ENCODE measurements at regions not wholly inside any gene's neighbourhood (a gene's known extent, or its start where the extent isn't known, plus 50 kb on each side); places are given as distances from the start of the nearest gene placed in this dataset.

DNA sequence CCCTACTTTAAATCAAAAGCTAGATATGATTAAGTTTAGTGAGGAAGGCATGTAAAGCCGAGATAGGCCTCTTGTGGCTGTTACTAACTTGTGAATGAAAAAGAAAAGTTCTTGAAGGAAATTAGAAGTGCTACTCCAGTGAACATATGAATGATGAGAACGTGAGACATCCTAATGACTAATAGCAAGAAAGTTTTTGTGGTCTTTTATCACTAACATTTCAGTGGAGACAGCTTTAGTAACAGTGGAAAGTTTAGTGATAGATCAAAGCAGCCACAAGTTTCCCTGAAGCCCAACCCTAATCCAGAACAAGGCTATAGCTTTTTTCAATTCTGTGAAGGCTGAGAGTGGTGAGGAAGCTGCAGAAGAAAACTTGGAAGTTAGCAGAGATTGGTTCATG lies 73.6 kb upstream of the LRRC8B start:
- TF ChIP-seq, protein P1, sequence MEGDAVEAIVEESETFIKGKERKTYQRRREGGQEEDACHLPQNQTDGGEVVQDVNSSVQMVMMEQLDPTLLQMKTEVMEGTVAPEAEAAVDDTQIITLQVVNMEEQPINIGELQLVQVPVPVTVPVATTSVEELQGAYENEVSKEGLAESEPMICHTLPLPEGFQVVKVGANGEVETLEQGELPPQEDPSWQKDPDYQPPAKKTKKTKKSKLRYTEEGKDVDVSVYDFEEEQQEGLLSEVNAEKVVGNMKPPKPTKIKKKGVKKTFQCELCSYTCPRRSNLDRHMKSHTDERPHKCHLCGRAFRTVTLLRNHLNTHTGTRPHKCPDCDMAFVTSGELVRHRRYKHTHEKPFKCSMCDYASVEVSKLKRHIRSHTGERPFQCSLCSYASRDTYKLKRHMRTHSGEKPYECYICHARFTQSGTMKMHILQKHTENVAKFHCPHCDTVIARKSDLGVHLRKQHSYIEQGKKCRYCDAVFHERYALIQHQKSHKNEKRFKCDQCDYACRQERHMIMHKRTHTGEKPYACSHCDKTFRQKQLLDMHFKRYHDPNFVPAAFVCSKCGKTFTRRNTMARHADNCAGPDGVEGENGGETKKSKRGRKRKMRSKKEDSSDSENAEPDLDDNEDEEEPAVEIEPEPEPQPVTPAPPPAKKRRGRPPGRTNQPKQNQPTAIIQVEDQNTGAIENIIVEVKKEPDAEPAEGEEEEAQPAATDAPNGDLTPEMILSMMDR (IDR thresholded peaks at IDR 0.05) = no peak
- TF ChIP-seq ZFX (IDR thresholded peaks at IDR 0.05; ENCODE audit: borderline replicate concordance) = no peak
